ENCODE measurements at regions not wholly inside any gene's neighbourhood (a gene's known extent, or its start where the extent isn't known, plus 50 kb on each side); places are given as distances from the start of the nearest gene placed in this dataset.

DNA sequence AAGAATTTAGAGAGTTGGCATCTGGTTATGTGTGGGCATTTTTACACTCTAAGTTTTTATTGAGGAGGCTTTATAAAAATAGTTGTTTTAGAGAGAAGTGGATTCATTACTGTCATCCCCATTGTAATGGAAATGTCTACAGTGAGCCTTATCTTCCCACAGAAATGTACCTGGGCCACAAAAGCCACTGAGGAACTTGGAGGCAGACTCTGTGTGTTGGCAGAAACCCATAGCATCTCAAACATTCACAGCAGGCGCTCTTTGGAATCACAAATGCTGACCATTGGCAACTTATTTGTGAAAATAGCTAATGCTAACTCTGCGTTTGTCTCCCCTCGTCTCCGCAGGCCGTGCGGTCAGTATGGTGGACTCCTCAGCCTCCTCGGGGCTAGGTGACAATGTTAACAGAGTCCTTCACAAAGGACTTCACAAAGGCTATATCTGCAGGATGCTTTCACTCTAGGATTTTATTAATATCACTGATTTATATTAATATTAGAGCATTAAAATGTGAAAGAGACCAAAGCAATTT lies 689.1 kb upstream of the POU3F3 start:
- no peak for DNase-seq

DNA sequence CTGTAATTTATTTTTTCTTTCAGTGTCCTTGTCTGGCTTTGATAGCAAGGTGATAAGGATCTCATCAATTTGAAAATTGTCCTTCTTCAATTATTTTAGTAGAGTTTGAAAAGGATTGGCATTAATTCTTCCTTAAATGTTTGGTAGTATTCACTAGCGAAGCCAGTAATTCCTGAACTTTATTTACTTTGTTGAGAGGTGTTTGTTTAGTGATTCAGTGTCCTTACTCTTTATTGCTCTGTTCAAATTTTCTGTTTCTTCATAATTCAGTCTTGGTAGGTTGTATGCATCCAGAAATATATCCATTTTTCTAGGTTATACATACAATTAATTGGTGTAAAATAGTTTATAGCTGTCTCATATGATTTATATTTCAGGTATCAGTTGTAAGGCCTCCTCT lies 676.7 kb upstream of the POU3F3 start:
- no peak for DNase-seq

DNA sequence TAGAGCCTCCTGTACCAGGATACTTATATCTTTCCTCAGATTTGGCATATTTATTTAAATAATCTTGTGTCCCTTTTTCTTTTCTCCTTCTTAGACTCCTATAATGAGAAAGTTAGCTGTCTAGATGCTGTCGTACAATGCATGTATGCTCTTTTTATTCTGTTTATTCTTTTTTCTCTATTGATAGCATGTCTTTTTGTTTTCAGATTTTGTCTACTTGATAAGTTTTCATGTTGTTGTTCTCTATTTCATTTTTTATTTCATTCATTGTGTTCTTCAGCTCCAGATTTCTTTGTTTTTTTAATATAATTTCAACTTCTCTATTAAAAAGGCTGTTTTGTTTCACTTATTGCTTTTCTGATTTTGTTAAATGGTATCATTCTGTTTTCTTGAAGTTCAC lies 674.3 kb upstream of the POU3F3 start:
- no peak for DNase-seq

DNA sequence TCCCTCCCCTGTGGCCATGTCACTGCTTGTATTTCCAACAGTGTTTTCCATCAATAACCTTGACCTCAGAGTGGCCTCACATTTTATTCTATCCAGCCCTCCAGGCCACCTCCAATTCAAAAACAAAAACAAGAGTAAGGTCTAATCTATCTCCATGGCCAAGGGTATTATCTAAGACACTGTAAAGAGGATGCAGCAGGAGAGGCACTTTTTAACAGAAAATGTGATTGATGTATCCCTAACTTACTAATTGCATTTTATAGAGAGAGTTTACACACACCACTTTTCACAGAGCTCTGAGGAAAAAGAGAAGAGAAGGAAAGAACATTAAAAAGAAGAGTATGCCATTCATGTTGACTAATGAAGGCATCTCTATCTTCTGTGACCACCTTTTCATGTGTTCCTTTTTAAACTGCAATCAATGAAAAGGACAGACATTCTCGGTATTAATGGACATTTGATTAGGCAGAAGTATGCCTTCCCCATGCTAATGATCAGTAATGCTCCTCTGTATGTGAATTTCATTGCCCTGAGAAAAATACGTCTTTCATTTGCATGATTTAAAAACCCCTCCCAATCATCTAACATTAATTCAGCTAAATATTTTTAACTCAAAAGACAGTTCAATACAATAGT lies 653.3 kb upstream of the POU3F3 start:
- no peak for DNase-seq

DNA sequence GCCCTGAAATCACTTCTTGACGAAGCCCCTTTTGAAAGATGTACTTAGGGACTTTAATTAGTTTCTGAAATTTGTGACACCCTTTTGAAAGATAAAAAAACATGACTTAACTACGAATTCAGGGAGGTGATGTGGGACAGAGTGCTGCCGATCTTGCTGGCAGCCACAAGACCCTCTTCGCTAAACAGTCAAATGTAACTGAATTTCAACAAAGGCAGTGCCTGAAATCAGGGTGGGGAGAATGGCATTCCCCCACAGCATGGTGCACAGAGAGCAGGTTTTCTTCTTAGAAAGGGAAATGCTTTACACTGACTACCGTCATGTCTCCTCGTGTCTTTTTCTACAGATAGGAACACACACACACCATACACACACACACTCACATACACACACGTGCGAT lies 640.2 kb upstream of the POU3F3 start:
- no peak for DNase-seq

DNA sequence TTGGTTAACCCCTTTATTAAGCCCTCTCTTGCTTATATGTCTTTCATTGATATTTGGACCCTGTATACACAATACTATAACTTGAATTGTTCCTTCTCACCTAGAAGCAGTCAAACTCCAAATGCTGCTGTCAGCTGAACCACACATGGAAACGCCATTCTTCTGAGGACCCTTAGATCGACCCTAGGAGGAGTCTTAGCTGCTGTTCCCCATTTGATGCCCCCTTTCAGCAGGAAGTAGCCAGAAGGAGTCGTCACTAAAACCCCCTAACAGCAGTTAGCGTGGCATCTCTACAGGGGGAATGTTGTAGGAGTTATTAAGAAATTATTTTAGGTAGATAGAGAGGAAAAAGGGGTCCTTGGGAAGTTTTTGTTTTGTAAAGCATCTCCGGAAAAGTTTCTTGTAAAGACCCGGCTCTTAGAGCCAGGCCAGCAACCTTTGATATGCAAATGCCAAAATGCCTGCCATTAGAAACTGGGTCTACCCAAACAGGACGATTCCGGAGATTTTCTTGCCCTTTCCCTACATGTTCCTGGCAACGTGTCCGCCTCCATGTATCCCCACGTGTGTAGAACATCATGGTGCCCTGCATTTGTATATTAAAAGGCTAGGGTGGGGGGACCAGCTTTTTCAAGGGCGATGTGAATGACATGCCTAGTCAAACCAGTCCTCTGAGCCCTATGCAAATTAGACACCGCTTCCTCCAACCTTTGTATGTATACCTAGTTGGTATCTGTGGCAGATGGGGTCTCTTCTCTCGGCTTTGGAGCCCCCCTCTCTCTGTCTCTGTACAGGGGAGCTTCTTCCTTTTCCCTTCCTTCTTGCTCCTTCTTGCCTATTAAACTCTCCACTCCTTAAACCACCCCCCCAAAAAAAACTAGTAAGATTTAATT lies 638.4 kb upstream of the POU3F3 start:
- DNase-seq, result no peak

DNA sequence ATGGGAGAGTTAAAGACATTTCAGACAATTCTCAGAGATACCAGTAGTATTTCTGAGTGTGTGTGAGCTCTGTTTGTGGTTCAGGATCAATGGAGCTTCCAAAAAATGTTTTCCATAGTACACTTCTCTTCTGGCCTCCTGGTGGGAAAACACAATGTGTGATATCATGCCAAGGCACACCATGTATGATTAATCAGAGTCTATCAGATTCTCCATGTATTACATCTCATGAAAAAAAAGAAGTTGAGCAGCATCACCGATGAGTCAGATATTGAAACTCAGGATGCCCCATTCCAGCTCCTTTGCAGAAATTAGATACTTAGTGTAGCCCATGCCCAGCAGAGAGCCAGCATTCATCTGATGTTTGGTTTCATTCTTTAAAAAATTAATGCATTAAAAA lies 620.3 kb upstream of the POU3F3 start:
- no peak for DNase-seq

DNA sequence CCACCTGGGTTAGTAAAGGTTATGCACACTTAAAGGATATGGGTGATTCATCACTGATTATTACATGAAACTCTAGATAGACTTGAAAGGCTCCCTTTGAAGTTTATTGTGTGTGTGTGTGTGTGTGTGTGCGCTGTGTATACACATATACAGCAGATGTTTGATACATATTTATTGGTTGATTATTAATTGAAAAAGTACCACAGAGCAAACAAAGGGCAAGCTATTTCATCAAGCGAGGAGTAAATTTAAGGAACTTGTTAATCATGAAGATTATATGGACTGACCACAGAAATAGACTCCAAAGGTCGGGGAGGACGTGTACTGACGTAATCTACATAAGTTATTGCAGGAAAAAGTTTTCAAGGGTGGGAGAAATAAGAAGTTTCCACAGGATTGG lies 617.4 kb upstream of the POU3F3 start:
- no peak for DNase-seq

DNA sequence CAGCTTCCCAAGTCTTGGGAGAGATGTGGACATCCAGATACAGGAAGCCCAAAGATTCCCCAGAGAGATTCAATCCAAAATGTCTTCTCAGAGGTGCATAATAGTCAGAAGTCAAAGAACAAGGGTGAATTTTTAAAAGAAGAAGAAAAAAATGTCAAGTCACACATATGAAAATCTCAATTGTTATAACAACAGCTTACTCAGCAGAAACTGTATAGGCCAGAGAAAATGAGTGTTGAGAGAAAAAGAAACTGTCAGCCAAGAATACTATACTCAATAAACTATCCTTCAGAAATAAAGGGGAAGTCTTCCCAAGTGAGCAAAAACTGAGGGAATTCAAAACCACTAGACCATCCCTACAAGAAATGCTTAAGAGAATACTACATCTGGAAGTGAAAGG lies 612.9 kb upstream of the POU3F3 start:
- DNase-seq, result no peak

DNA sequence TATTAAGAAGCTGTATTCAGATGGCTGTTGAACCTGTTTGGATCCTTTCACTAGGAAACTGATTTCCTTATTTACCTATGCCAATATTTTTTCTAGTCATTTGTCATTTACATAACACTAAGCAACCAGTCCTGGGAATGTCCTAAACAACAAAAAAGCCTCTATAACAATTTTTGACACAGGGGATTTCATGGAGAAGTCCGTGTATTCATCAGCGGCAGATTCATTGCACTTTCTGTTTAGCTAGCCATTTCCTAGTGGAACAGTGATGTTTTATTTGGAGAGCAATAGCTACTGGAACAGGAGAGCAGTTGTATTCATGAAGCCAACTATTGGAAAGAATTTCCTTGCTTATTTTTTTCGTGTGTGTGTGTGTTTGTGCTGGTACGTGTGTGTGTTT lies 604.3 kb upstream of the POU3F3 start:
- DNase-seq, result no peak

DNA sequence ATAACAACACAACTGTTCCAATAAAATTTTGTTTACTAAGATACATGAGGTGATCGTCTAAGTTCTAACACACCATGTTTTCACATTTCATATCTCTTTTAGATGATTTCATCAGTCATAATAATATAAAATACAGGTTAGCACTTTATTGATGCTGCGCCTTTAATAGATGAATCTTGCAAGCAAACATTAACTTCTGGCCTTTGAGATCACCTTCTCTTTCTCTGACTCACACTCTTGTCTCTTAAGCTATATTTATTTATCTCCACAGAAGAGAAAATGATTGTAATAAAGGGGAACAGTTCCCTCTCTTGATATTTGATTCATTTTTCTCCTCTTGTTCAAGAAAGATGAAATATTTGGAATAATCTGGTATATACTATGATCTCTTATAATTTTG lies 603.3 kb upstream of the POU3F3 start:
- no peak for DNase-seq

DNA sequence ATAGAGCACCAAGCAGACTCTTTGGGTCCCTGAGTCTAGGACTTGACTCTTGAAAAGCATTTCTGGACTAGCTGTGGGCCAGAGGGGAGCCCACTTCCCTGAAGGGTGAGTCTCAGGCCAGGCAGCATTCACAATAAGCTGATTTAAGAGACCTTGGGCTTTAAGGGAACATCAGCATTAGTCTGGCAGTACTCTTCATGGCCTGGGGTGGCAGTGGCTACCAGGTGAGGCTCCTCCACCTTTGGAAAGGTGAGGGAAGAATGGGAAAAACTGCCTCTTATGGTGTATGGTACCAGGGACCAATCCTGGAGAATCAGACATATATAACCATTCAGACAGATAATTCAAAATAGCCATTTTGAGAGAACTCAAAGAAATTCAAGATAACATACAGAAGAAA lies 599.9 kb upstream of the POU3F3 start:
- DNase-seq, result no peak

DNA sequence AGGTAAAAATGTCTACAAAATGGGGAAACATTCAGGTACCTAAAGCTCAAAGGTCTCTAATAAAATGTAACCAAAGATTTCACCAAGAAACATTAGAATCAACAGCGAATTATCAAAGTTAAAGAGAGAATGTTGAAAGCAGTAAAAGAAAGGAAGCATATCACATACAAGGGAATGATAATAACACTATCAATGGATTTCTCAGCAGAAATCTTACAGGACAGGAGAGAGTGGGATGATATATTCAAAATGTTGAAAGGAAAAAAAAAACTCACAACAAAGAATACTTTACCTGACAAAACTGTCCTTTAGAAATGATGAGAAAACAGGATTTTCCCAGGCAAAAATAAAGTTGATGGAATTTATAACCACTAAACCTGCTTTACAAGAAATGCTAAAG lies 591.2 kb upstream of the POU3F3 start:
- no peak for DNase-seq

DNA sequence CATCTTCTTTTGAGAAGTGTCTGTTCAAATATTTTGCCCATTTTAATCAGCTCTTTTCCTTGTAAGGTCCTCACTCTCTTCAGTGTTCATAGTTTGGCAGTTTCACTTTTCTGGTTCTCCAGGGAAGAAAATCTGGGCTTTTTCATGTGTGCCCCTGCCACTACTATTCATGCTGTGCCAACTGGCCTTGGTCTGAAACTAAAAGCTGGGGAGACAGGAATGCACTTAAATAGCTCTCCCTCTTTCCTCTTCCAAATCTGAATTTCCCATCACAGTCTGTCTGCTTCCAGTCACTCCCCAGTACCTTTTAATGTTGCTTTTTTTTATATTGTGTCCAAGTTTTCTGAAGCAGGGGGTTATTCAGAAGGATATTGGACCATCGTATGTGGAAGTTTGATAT lies 574.3 kb upstream of the POU3F3 start:
- DNase-seq, result no peak

DNA sequence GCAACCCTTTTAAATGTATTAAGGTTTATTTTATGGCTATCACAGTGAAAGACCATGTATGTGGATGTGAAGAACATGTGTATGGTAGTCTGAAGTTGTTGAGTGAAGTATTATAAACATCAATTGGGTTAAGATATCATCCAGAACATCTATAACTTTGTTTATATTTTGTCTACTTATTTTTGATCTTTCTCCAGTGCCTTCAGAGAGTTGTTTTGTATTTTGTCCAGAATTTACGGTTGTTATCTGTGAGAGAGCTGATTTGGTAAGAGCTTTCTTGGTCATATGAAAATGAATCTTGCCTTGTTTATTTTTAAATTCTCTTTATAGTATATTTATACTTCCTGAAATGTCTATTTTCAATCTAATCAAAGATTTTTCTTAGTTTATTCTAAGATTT lies 573.7 kb upstream of the POU3F3 start:
- no peak for DNase-seq

DNA sequence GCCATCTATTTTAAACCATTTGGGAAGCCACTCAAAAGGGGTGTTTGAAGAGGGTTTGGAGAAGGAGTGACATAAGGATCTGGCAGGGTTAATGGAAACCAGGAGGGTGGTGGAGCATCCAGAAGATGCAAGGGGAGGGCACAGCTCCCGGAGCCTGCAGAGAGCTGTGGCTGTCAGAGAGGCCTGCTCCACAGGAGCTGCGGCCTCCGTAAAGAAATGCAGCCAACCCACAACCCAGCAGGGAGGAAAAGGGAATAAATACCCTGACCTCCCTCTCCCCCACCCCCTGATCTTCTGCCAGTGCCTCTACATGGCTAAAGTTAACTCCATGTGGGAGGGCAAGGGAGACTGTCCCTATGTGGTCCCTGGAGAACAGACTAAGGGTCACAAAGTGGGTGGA lies 567.1 kb upstream of the POU3F3 start:
- DNase-seq, result peak in 1 of 14 donors; percentile 30

DNA sequence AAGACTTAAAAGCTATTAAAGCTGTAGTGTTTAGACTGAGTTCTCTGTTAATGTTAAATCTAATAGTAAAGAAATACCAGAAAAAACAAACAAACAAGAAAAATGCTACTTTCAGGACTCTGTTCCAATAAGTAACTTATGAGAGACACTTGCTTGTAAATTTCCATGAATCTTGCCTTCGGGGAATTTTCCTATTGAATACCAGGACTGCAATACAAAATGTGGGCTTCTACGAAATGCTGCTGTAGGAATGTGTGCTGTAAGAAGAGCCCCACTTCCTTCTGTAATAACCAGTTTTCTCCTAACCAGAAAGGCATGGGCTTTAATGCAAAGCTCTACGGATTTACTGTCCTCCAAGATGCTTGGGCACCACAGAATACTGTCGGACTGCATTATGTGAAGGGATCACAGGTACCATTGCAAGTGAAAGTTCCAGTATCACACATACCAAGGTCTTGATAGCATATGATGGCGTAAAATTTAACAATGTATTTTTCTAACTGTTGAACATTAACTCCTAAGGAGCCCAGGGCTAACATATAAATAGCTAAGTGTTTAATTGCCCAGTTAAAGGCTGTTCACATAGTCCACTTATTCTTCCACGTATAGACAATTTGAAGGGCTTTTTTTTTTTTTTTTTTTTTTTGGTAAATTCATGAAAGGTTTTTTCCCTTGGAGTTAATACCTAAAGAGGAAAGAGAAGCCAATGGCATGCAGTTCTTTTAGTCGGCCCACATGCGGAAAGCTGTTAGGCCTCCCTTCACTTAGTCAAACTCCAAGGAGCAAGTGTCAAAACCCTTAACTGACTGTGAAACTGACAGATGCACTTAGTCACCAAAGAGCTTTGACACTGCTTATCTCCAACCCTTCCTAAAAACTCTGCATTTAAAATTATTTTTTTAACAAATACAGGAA lies 564.0 kb upstream of the POU3F3 start:
- no peak for DNase-seq

DNA sequence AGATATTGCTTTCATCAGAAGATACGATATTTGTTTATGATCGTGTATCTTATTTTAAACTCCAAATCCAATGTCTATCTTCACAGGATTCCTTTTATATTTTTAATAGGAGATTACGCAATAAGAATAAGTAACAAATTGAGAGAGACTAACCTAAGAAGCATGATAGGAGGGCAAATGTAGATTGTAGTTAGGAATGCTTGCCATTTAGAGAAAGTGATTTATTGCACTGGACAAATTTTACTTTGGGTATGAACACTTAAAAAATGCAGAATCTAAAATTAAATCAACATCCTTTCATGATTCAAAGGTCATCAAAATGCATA lies 563.4 kb upstream of the POU3F3 start:
- DNase-seq, result no peak

DNA sequence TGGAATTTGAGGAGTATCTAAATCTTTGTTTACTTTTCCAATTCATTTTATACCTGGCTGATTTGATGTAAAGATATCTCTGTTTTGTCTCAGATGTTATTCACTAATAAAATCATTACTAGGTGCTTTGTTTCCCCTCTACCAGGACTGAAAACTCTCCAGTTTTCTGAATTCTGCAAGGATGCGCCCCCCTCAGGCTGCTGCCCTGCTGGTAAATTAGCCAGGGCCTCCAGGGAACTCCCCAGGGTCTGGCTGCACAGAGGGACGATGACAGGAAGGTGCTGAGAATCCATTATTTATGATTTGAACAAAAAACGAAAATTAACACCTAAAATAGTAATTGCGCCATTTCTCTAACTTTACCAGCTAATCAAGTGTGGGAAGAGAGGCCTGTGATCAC lies 541.2 kb upstream of the POU3F3 start:
- DNase-seq, result no peak

DNA sequence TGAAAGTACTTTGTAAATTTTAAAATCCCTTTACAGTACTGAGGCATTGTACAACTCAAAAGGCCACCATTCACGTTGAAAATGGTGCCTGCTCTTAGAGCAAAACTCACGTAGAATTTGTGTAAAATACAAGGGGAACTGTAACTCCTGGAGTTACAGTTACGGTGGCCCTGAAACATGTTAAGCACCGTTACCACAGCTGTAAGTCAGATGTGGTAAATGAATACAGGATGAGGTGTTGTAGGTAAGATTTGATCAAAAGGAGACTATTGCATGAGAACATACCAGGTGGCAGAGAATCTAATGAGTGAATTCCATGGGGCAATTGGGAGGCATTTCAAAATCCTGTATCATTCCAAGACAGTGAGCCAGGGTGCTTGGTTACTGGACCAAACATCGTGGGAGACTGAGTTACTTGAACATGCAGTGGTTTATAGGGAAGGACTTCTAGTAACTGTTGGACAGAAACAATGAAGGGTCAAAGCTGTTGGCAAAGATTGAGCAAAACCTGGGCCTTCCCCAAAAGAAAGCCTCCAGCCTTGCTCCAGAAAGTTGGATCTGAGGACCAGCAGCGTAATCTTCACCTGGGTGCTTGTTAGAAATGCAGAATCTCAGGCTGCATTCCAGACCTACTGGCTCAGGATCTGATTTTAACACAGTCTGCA lies 535.8 kb upstream of the POU3F3 start:
- peak in 1 of 14 donors; percentile 3 for DNase-seq

DNA sequence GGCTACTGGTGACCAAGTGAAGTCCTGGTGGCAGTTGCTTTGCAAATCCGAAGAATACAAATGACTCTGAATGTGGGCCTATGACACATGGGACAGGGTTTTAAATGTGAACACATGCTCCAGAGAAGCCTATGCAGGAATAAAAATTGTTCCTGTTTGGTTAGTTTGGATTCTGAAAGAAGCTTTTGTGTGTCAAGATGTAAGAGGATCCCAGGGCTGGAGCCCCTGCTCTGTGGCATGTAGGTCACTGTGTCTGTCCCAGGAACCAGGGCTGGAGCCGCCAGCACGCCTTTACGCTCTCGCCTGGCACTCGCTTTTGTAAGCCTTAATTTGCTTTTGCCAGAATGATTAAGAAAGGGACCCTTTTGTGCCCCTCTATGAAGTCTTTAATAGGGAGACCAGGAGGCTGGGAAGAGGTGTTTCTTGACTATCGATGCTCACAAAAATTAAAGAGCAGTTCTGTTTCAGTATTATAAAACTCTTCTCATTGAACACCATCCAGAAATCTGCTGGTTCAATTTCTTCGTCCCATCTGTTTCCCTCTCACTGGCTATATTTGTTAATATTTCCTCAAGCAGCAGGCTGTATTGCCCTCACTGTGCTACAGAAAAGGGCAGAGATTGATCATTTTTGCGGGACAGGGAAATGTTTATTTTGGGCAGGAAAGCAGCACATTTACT lies 532.7 kb upstream of the POU3F3 start:
- DNase-seq, result peak in 3 of 14 donors; percentile 0 to 40 (median 7)

DNA sequence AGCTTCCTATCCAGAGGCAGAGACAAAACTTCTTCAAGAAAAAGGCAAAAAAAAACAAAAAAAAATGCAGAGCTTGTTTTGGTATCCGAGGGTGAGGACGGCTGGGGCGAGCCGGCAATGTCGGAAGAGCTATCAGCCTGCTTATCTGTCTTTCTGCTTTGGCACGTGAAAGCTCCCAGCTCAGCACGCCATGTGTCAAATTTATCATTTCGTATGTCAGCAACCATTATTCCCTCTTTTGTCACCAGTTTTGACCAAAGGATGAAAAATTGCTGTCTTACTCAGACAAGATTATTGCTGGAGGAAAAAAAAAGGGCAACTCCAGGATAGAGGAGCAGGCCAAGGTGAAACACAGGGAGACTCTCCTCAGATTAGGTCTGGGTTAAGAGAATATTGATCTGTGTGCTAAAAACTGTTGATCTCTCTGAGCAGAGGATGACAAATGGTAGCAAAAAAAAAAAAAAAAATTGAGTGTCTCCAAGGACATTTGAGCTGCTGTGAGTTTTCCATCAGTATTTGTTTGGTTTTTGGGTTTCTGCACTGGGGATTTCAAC lies 532.0 kb upstream of the POU3F3 start:
- DNase-seq, result peak in 1 of 14 donors; percentile 33

All from C1 segment of cervical spinal cord (tissue), 14 donors.